K562 (cell line): ENCODE measurements at regions not wholly inside any gene's neighbourhood (a gene's known extent, or its start where the extent isn't known, plus 50 kb on each side); places are given as distances from the start of the nearest gene placed in this dataset.

Experiments
- ATAC-seq: fragments of 200-7000 bp; cut with Tn5 transposase; 3 replicates; pipeline ENCODE4 v1.9.1; 2020; ENCODE audit warnings: moderate library complexity
- BruUV-seq: library from RNA; stranded (reverse); fragments of 400-500 nt; replicated peaks from 2 replicates; lab custom pipeline; 2021; lab: Mats Ljungman, UMichigan
- CTCF ChIA-PET: fragments of 300-600 bp; formaldehyde crosslinking; extraction: SDS; loops from one replicate; lab custom pipeline; 2021; ENCODE audit warnings: low intra/inter-chr PET ratio; lab: Yijun Ruan, JAX
- POLR2A ChIA-PET: fragments of 300-600, 350-650 bp; sonication (Branson Sonifier 250); formaldehyde crosslinking; extraction: SDS; loops from one replicate; lab custom pipeline; 2021; ENCODE audit warnings: antibody characterized with exemption, inconsistent platforms; lab: Yijun Ruan, JAX
- DNase-seq, 4 experiments: peaks; one replicate each; pipeline versions ENCODE4 v3.0.0 to v3.0.0-alpha.2; 2011 to 2018; ENCODE audit warnings: low spot score in 3 of 4, mixed read lengths in 3 of 4; ENCODE audit errors: extremely low read depth in 1 of 4
- FAIRE-seq: peaks from 2 replicates; lab custom pipeline; 2011; peaks lifted over from hg19 to GRCh38; lab: Jason Lieb, UNC
- H2AFZ ChIP-seq: 2 replicates; pipeline ENCODE4 v1.6.0; 2011; ENCODE audit warnings: low read depth, low read length, control low read depth, inconsistent platforms
- H3K27ac ChIP-seq: fragments of 200-600 bp; 3 replicates; pipeline ENCODE4 v1.8.0; 2011; ENCODE audit warnings: low read depth, mild to moderate bottlenecking, control low read depth, inconsistent platforms, low read length, moderate library complexity, mixed read lengths; ENCODE audit errors: extremely low read depth
- H3K27me3 ChIP-seq, 2 experiments: fragments of 300-600 bp in 1 of 2; 2 replicates in 1 of 2; 3 replicates in 1 of 2; pipeline versions ENCODE4 v1.6.0 to v1.8.0; 2011; ENCODE audit warnings: inconsistent platforms in 2 of 2, low read length in 2 of 2, mild to moderate bottlenecking in 1 of 2, mixed read lengths in 1 of 2, moderate library complexity in 1 of 2; ENCODE audit not compliant: control insufficient read depth in 2 of 2, insufficient read depth in 2 of 2
- H3K36me3 ChIP-seq: fragments of 300-600 bp; 3 replicates; pipeline ENCODE4 v1.8.0; 2011; ENCODE audit warnings: mild to moderate bottlenecking, low read length, inconsistent platforms; ENCODE audit not compliant: control insufficient read depth, insufficient read depth
- H3K4me1 ChIP-seq, 2 experiments: fragments of 200-600 bp in 1 of 2; replicated peaks in 1 of 2; 2 replicates in 1 of 2; 3 replicates in 1 of 2; pipeline versions ENCODE4 v1.5.1 to v1.8.0; 2011; ENCODE audit warnings: inconsistent platforms in 2 of 2, low read length in 2 of 2, mild to moderate bottlenecking in 1 of 2, mixed read lengths in 1 of 2, moderate library complexity in 1 of 2; ENCODE audit not compliant: control insufficient read depth in 2 of 2, insufficient read depth in 2 of 2
- H3K4me2 ChIP-seq: 2 replicates; pipeline ENCODE4 v1.6.1; 2011; ENCODE audit warnings: low read length, control low read depth, inconsistent platforms, mixed read lengths; ENCODE audit not compliant: insufficient read depth
- H3K4me3 ChIP-seq: fragments of 200-600 bp; sonication (generic), shearing (Covaris generic); 2 replicates; pipeline ENCODE4 v1.5.1; 2016; ENCODE audit warnings: control low read depth, inconsistent platforms
- H3K79me2 ChIP-seq: fragments of 200-600 bp; 3 replicates; pipeline ENCODE4 v1.8.0; 2011; ENCODE audit warnings: low read length, inconsistent platforms; ENCODE audit not compliant: control insufficient read depth, insufficient read depth
- H3K9ac ChIP-seq, 2 experiments: 2 replicates each; pipeline versions ENCODE4 v1.6.0 to v1.6.1; 2011; ENCODE audit warnings: low read depth in 2 of 2, low read length in 2 of 2, control low read depth in 1 of 2, inconsistent platforms in 1 of 2, mild to moderate bottlenecking in 1 of 2, mixed read lengths in 1 of 2; ENCODE audit not compliant: insufficient read depth in 1 of 2
- H3K9me1 ChIP-seq: one replicate; pipeline ENCODE4 v1.6.0; 2011; ENCODE audit warnings: inconsistent platforms, mild to moderate bottlenecking, low read length, moderate library complexity; ENCODE audit not compliant: control insufficient read depth, insufficient read depth
- H3K9me3 ChIP-seq: replicated peaks from 2 replicates; pipeline ENCODE4 v1.5.1; 2011; ENCODE audit warnings: low read depth, low read length, inconsistent platforms; ENCODE audit not compliant: control insufficient read depth, insufficient read depth
- H4K20me1 ChIP-seq: replicated peaks from 2 replicates; pipeline ENCODE4 v1.6.1; 2011; ENCODE audit warnings: low read length, inconsistent platforms, mixed read lengths; ENCODE audit not compliant: control insufficient read depth, insufficient read depth
- DACH1 ChIP-seq: fragments of 450-650 bp; IDR thresholded peaks from 2 replicates; pipeline ENCODE4 v1.6.1; 2018; ENCODE audit not compliant: partially characterized antibody
- GATAD2B ChIP-seq: fragments of 450-650 bp; IDR thresholded peaks from 2 replicates; pipeline ENCODE4 v1.6.1; 2017; ENCODE audit warnings: mild to moderate bottlenecking, borderline replicate concordance
- GTF3C2 ChIP-seq: IDR thresholded peaks from 3 replicates; pipeline ENCODE4 v1.6.1; 2011; ENCODE audit warnings: borderline replicate concordance, mild to moderate bottlenecking, moderate library complexity; ENCODE audit not compliant: insufficient read length; ENCODE audit errors: extremely low read depth
- MXI1 ChIP-seq: IDR thresholded peaks from 2 replicates; pipeline ENCODE4 v1.6.1; 2011; ENCODE audit warnings: low read depth, mild to moderate bottlenecking, improper control_type of control experiment, low read length
- PHF20 ChIP-seq: fragments of 450-650 bp; IDR thresholded peaks from 2 replicates; pipeline ENCODE4 v1.6.1; 2018; ENCODE audit not compliant: partially characterized antibody
- RNF219 ChIP-seq: fragments of 250-450 bp; sonication (Bioruptor Pico); IDR thresholded peaks from 2 replicates; pipeline ENCODE4 v1.5.0; 2022; ENCODE audit warnings: mild to moderate bottlenecking
- SMC3 ChIP-seq: conservative IDR thresholded peaks from 2 replicates; pipeline ENCODE4 v1.6.1; 2011; ENCODE audit warnings: low read depth, low read length, improper control_type of control experiment; ENCODE audit not compliant: insufficient read depth
- TOE1 ChIP-seq, 2 experiments: fragments of 450-650 bp in 1 of 2; sonication (generic) in 1 of 2; formaldehyde crosslinking in 1 of 2; IDR thresholded peaks; 2 replicates each; pipeline versions ENCODE4 v1.7.1 to v1.8.0; 2016 to 2022; ENCODE audit warnings: borderline replicate concordance in 2 of 2, mild to moderate bottlenecking in 2 of 2, antibody characterized with exemption in 1 of 2, inconsistent platforms in 1 of 2, low read depth in 1 of 2, missing genetic modification reagents in 1 of 2, moderate library complexity in 1 of 2
- ZNF165 ChIP-seq: fragments of 250-450 bp; sonication (Bioruptor Pico); IDR thresholded peaks from 2 replicates; pipeline ENCODE4 v1.4.0; 2020; ENCODE audit warnings: borderline replicate concordance
- WGBS: fragments of 100-300 bp; shearing (Covaris generic); methylation state at CpG from one replicate; pipeline ENCODE4 v1.1.6; 2016; ENCODE audit warnings: low coverage, mixed read lengths; ENCODE audit not compliant: insufficient coverage; ENCODE audit errors: missing lambda C conversion rate; 5-methylcytosine and 5-hydroxymethylcytosine counted together
- in situ Hi-C: fragments of 300-500 bp; cut with MboI; formaldehyde crosslinking; loops from 4 replicates; pipeline ENCODE4 v1.15.0; 2018; ENCODE audit warnings: inconsistent platforms, mixed read lengths
- intact Hi-C: fragments of 100-400 bp; cut with micrococcal nuclease; formaldehyde crosslinking; loops from 2 replicates; pipeline ENCODE4 v1.14.2; 2022
- TF ChIP-seq, protein P1 (sequence below): fragments of 450-650 bp; formaldehyde crosslinking; IDR thresholded peaks from 2 replicates; pipeline ENCODE4 v1.4.0; 2020; ENCODE audit warnings: mild to moderate bottlenecking, moderate library complexity

- ChIA-PET CTCF (interaction anchor here (0.6 to 2.8 kb wide), 6 partner anchors 17 to 862 kb away, joined by 3 to 17 read pairs (median 4); partner anchors contain the start of gene ISOC1), POLR2A (no interaction called here)
- H3K27ac ChIP-seq, result no peak overlapping the region
- no peaks in the 10 kb centered on the region for H3K9me3 ChIP-seq
- H3K4me3 ChIP-seq, result no peak overlapping the region
- no TSS peak for BruUV-seq
- in situ Hi-C loops (loop anchor here (25.0 kb wide), 1 partner anchor 232 kb away; no protein-coding TSS in a partner anchor), intact Hi-C loops (loop anchor here (1.0 to 10.0 kb wide), 7 partner anchors 147 to 1341 kb away; partner anchors contain the start of gene ISOC1)
- H3K27me3 ChIP-seq, result no peaks in the 10 kb centered on the region
- H3K9ac ChIP-seq, result no peak overlapping the region
- no peaks in the 10 kb centered on the region for H3K36me3 ChIP-seq
- peak; percentile 75 for FAIRE-seq
- H3K4me2 ChIP-seq, result no peak overlapping the region
- peak; percentile 47 to 74 (median 52) for DNase-seq
- H3K79me2 ChIP-seq, result no peaks in the 10 kb centered on the region
- H3K4me1 ChIP-seq, result no peaks in the 10 kb centered on the region
- H4K20me1 ChIP-seq, result no peaks in the 10 kb centered on the region
- no peaks in the 10 kb centered on the region for H3K9me1 ChIP-seq
- ATAC-seq, result peak; percentile 88
- WGBS, result 0% methylated on average over 4 of the region's 4 CpGs
- no peak overlapping the region for H2AFZ ChIP-seq
- TF ChIP-seq ZNF165 (CRISPR knock-in tag) (no peak), GTF3C2 (no peak), SMC3 (peak; percentile 69), DACH1 (peak; percentile 79), GATAD2B (no peak), PHF20 (no peak), TOE1 (IDR thresholded peaks at IDR 0.05; ENCODE audit: borderline replicate concordance) (no peak), TOE1 (CRISPR knock-in tag; IDR thresholded peaks at IDR 0.05; ENCODE audit: borderline replicate concordance, low read depth) (no peak), MXI1 (no peak), RNF219 (CRISPR knock-in tag) (no peak)
- TF ChIP-seq, protein P1, sequence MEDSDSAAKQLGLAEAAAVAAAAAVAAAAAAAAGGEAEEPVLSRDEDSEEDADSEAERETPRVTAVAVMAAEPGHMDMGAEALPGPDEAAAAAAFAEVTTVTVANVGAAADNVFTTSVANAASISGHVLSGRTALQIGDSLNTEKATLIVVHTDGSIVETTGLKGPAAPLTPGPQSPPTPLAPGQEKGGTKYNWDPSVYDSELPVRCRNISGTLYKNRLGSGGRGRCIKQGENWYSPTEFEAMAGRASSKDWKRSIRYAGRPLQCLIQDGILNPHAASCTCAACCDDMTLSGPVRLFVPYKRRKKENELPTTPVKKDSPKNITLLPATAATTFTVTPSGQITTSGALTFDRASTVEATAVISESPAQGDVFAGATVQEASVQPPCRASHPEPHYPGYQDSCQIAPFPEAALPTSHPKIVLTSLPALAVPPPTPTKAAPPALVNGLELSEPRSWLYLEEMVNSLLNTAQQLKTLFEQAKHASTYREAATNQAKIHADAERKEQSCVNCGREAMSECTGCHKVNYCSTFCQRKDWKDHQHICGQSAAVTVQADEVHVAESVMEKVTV, result peak; percentile 91
These were observed 59.6 kb upstream of the SLC27A6 start for GRCh38 chr5:128905568-128906110.
